ENCODE measurements at regions not wholly inside any gene's neighbourhood (a gene's known extent, or its start where the extent isn't known, plus 50 kb on each side); places are given as distances from the start of the nearest gene placed in this dataset.

DNA sequence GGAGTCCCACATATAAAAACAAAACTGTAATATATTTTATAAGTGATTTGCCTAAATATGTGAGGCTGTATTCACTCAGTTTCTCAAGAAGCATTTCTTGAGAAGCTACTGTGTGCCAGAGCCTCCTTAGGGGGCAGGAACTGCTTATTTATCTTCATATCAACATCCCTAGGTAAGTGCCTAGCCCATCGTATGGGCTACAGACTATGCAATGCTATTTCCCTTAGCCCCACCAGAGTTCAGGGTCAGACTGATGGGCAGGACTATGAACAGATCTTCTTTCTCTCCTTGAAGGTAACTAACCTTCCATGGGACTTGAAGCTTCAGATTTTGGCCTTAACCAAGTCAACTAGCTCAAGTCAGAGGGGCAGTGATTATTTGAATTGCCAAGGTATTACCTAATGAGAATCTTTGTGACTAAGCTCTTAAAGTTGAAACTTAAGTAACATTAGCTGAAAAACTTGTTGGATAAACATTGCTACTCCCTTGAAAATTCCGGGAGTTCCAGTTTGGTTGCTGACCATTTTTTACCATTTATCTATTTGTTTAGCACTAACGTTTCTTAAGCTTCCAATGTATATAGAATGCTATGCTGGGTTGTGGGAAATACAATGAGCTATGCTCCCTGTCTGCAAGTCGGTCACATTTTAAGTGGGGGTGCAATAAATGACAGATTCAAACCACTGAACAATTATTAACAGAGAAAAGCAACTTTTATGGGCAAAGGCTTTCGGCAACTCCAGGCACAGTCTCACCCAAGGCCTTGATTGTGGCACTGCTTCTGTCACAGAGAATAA lies 85.2 kb downstream of the GPR88 start:
- POLR2A ChIA-PET = no interaction called here
- in situ Hi-C loops (cut with HindIII; ENCODE audit: low pct_unique_long_range_greater_than_20kb, low sequenced_read_pairs) = no loop called here
- H3K27ac ChIP-seq (ENCODE audit: low read length) = no peak overlapping the region

DNA sequence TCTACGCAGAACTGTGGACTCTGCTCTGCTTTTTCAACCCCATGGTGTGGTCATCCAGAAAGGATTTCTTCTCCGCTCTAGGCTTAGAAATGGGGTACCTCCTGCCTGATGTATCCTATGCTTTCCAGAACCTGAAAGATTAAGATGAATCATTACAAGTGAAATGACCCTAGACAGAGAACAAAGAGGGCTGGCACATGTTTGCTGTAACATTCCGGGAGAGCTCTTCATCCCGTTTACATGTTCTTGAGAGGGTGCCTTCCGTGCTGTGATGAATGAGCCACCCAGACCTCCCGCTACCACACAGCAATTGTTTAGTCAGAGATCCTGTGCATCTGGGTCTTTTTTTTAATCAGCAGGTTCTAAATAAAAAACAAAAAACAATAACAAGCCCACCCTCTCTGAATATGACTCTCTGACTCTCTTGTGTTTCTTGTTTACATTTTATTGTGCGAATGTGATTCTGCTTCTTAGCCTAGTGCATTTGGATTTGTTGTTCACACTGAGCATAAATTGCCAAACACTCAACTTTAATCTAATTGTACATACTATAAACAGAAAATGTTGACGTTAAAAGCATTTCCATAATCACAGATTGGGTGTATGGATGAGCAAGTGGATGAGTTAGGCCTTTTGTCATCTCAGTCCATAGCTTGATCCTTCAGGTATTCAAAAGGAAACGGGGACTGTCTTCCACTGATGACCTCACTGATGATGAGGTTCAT lies 87.1 kb downstream of the GPR88 start:
- ChIA-PET POLR2A (no interaction called here), CTCF (no interaction called here)
- no peaks in the 10 kb centered on the region for H3K9me3 ChIP-seq (ENCODE audit: control insufficient read depth, insufficient read depth, low read depth, low read length)
- ATAC-seq = no peak
- no TSS peak for BruUV-seq (replicated peaks)
- no peaks in the 10 kb centered on the region for H3K4me1 ChIP-seq (ENCODE audit: control insufficient read depth, insufficient read depth, low read length)
- no peak overlapping the region for H3K27ac ChIP-seq (ENCODE audit: low read length)
- no peak for DNase-seq (ENCODE audit: low read depth, low spot score)
- intact Hi-C loops (cut with micrococcal nuclease; ENCODE audit: unreplicated experiment) = no loop called here
- in situ Hi-C loops (cut with HindIII; ENCODE audit: low pct_unique_long_range_greater_than_20kb, low sequenced_read_pairs) = no loop called here
- H3K4me3 ChIP-seq (ENCODE audit: low read depth in 2 of 2, low read length in 2 of 2) = no peak overlapping the region
- no peaks in the 10 kb centered on the region for H3K36me3 ChIP-seq (ENCODE audit: control insufficient read depth, insufficient read depth, low read length)
- H3K27me3 ChIP-seq (ENCODE audit: control insufficient read depth, insufficient read depth, low read length) = no peaks in the 10 kb centered on the region
- TF ChIP-seq, protein P1, sequence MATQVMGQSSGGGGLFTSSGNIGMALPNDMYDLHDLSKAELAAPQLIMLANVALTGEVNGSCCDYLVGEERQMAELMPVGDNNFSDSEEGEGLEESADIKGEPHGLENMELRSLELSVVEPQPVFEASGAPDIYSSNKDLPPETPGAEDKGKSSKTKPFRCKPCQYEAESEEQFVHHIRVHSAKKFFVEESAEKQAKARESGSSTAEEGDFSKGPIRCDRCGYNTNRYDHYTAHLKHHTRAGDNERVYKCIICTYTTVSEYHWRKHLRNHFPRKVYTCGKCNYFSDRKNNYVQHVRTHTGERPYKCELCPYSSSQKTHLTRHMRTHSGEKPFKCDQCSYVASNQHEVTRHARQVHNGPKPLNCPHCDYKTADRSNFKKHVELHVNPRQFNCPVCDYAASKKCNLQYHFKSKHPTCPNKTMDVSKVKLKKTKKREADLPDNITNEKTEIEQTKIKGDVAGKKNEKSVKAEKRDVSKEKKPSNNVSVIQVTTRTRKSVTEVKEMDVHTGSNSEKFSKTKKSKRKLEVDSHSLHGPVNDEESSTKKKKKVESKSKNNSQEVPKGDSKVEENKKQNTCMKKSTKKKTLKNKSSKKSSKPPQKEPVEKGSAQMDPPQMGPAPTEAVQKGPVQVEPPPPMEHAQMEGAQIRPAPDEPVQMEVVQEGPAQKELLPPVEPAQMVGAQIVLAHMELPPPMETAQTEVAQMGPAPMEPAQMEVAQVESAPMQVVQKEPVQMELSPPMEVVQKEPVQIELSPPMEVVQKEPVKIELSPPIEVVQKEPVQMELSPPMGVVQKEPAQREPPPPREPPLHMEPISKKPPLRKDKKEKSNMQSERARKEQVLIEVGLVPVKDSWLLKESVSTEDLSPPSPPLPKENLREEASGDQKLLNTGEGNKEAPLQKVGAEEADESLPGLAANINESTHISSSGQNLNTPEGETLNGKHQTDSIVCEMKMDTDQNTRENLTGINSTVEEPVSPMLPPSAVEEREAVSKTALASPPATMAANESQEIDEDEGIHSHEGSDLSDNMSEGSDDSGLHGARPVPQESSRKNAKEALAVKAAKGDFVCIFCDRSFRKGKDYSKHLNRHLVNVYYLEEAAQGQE (IDR thresholded peaks at IDR 0.05; ENCODE audit: insufficient read depth in 1 of 2, low read depth in 2 of 2, low read length in 1 of 2) = no peak
- TF ChIP-seq, protein P2, sequence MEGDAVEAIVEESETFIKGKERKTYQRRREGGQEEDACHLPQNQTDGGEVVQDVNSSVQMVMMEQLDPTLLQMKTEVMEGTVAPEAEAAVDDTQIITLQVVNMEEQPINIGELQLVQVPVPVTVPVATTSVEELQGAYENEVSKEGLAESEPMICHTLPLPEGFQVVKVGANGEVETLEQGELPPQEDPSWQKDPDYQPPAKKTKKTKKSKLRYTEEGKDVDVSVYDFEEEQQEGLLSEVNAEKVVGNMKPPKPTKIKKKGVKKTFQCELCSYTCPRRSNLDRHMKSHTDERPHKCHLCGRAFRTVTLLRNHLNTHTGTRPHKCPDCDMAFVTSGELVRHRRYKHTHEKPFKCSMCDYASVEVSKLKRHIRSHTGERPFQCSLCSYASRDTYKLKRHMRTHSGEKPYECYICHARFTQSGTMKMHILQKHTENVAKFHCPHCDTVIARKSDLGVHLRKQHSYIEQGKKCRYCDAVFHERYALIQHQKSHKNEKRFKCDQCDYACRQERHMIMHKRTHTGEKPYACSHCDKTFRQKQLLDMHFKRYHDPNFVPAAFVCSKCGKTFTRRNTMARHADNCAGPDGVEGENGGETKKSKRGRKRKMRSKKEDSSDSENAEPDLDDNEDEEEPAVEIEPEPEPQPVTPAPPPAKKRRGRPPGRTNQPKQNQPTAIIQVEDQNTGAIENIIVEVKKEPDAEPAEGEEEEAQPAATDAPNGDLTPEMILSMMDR (IDR thresholded peaks at IDR 0.05) = no peak
- TF ChIP-seq POLR2AphosphoS5 (IDR thresholded peaks at IDR 0.05; ENCODE audit: low read depth, low read length) (no peak), TCF7L2 (IDR thresholded peaks at IDR 0.05; ENCODE audit: low read depth, low read length) (no peak), SIN3A (IDR thresholded peaks at IDR 0.05; ENCODE audit: borderline replicate concordance, insufficient read depth, low read depth, low read length) (no peak)

More for the DNA sequence above, 85.2 kb downstream of the GPR88 start:
- H3K4me3 ChIP-seq (ENCODE audit: low read depth in 2 of 2, low read length in 2 of 2) = no peak overlapping the region
- DNase-seq (ENCODE audit: low read depth, low spot score) (no peak), ATAC-seq (no peak)
- CTCF ChIA-PET = no interaction called here
- intact Hi-C loops (cut with micrococcal nuclease; ENCODE audit: unreplicated experiment) = no loop called here
- H3K27me3 ChIP-seq (ENCODE audit: control insufficient read depth, insufficient read depth, low read length) = no peaks in the 10 kb centered on the region
- no peaks in the 10 kb centered on the region for H3K36me3 ChIP-seq (ENCODE audit: control insufficient read depth, insufficient read depth, low read length)
- TF ChIP-seq SIN3A (IDR thresholded peaks at IDR 0.05; ENCODE audit: borderline replicate concordance, insufficient read depth, low read depth, low read length) (no peak), TCF7L2 (IDR thresholded peaks at IDR 0.05; ENCODE audit: low read depth, low read length) (no peak), POLR2AphosphoS5 (IDR thresholded peaks at IDR 0.05; ENCODE audit: low read depth, low read length) (no peak)
- TF ChIP-seq, protein P2 (IDR thresholded peaks at IDR 0.05) = no peak
- TF ChIP-seq, protein P1 (IDR thresholded peaks at IDR 0.05; ENCODE audit: insufficient read depth in 1 of 2, low read depth in 2 of 2, low read length in 1 of 2) = no peak
- no TSS peak for BruUV-seq (replicated peaks)
- no peaks in the 10 kb centered on the region for H3K4me1 ChIP-seq (ENCODE audit: control insufficient read depth, insufficient read depth, low read length)
- H3K9me3 ChIP-seq (ENCODE audit: control insufficient read depth, insufficient read depth, low read depth, low read length) = no peaks in the 10 kb centered on the region

All from Panc1 (cell line).